CD14-positive monocyte (primary cell): ENCODE measurements at regions not wholly inside any gene's neighbourhood (a gene's known extent, or its start where the extent isn't known, plus 50 kb on each side); places are given as distances from the start of the nearest gene placed in this dataset.

Source experiments
- DNase-seq, 3 donors: peaks; one replicate each; pipeline ENCODE4 v3.0.0-alpha.2; 2011 to 2022
- H2AFZ ChIP-seq: 2 replicates; pipeline ENCODE4 v1.6.0; 2012; ENCODE audit warnings: mild to moderate bottlenecking, low read depth, low read length, inconsistent platforms; ENCODE audit not compliant: insufficient read depth, poor library complexity, severe bottlenecking
- H3K27ac ChIP-seq, 2 donors: 1 replicate in 1 of 2; 2 replicates in 1 of 2; pipeline ENCODE4 v1.5.1; 2012 to 2013; ENCODE audit warnings: low read length in 2 of 2, control low read depth in 1 of 2, inconsistent platforms in 1 of 2, low read depth in 1 of 2, mild to moderate bottlenecking in 1 of 2
- H3K27me3 ChIP-seq, 2 donors: one replicate each; pipeline versions ENCODE4 v1.6.0 to v1.6.1; 2011 to 2013; ENCODE audit warnings: low read length in 2 of 2; ENCODE audit not compliant: control insufficient read depth in 2 of 2, insufficient read depth in 2 of 2
- H3K36me3 ChIP-seq, 2 donors: replicated peaks in 1 of 2; 1 replicate in 1 of 2; 2 replicates in 1 of 2; pipeline versions ENCODE4 v1.5.1 to v1.6.1; 2012 to 2013; ENCODE audit warnings: low read length in 2 of 2, control low read depth in 1 of 2, inconsistent platforms in 1 of 2, mild to moderate bottlenecking in 1 of 2; ENCODE audit not compliant: insufficient read depth in 2 of 2, control insufficient read depth in 1 of 2
- H3K4me1 ChIP-seq, 2 donors: 1 replicate in 1 of 2; 2 replicates in 1 of 2; pipeline versions ENCODE4 v1.5.1 to v1.6.1; 2012 to 2013; ENCODE audit warnings: low read length in 2 of 2, control low read depth in 1 of 2, inconsistent platforms in 1 of 2, mild to moderate bottlenecking in 1 of 2, moderate library complexity in 1 of 2; ENCODE audit not compliant: insufficient read depth in 2 of 2, control insufficient read depth in 1 of 2
- H3K4me2 ChIP-seq: replicated peaks from 2 replicates; pipeline ENCODE3; 2012; ENCODE audit warnings: low read length, moderate library complexity, mild to moderate bottlenecking; ENCODE audit not compliant: poor library complexity, severe bottlenecking; ENCODE audit errors: extremely low read depth
- H3K4me3 ChIP-seq, 3 experiments: fragments of 200-600 bp in 1 of 3; sonication (generic) in 1 of 3; replicated peaks in 1 of 3; 1 replicate in 2 of 3; 2 replicates in 1 of 3; pipeline ENCODE4 v1.5.1; 2011 to 2013; ENCODE audit warnings: low read length in 3 of 3, mild to moderate bottlenecking in 3 of 3, control low read depth in 2 of 3, low read depth in 2 of 3, inconsistent platforms in 1 of 3, moderate library complexity in 1 of 3
- H3K79me2 ChIP-seq: 2 replicates; pipeline ENCODE4 v1.6.0; 2012; ENCODE audit warnings: mild to moderate bottlenecking, control low read depth, inconsistent platforms, low read length, moderate library complexity; ENCODE audit not compliant: insufficient read depth
- H3K9ac ChIP-seq: 2 replicates; pipeline ENCODE4 v1.6.0; 2017; ENCODE audit warnings: low read length, mild to moderate bottlenecking; ENCODE audit not compliant: insufficient read depth, poor library complexity, severe bottlenecking
- H3K9me3 ChIP-seq, 2 donors: replicated peaks in 1 of 2; 1 replicate in 1 of 2; 2 replicates in 1 of 2; pipeline versions ENCODE4 v1.5.1 to v1.6.1; 2012 to 2013; ENCODE audit warnings: low read length in 2 of 2, control low read depth in 1 of 2; ENCODE audit not compliant: control insufficient read depth in 1 of 2, insufficient read depth in 1 of 2
- H4K20me1 ChIP-seq: 2 replicates; pipeline ENCODE4 v1.6.0; 2012; ENCODE audit warnings: mild to moderate bottlenecking, low read length, control low read depth, moderate library complexity; ENCODE audit not compliant: insufficient read depth
- H3K27ac Mint-ChIP-seq, 7 donors: one replicate each; pipeline ENCODE4 v1.8.0; 2020; ENCODE audit warnings: mild to moderate bottlenecking in 7 of 7, mixed read lengths in 7 of 7, moderate library complexity in 6 of 7, inconsistent platforms in 2 of 7
- H3K27me3 Mint-ChIP-seq, 3 donors: one replicate each; pipeline ENCODE4 v1.8.0; 2021 to 2022; ENCODE audit warnings: low read depth in 3 of 3, mild to moderate bottlenecking in 3 of 3, mixed read lengths in 3 of 3, moderate library complexity in 3 of 3, inconsistent platforms in 1 of 3
- H3K36me3 Mint-ChIP-seq, 2 donors: one replicate each; pipeline ENCODE4 v1.8.0; 2020; ENCODE audit warnings: mixed read lengths in 2 of 2, inconsistent platforms in 1 of 2, mild to moderate bottlenecking in 1 of 2
- H3K4me1 Mint-ChIP-seq: one replicate; pipeline ENCODE4 v1.8.0; 2020; ENCODE audit warnings: mild to moderate bottlenecking, mixed read lengths
- H3K4me3 Mint-ChIP-seq, 2 donors: one replicate each; pipeline ENCODE4 v1.8.0; 2020; ENCODE audit warnings: mild to moderate bottlenecking in 2 of 2, mixed read lengths in 2 of 2, moderate library complexity in 1 of 2
- H3K9me3 Mint-ChIP-seq, 7 donors: one replicate each; pipeline ENCODE4 v1.8.0; 2020 to 2022; ENCODE audit warnings: mixed read lengths in 7 of 7, mild to moderate bottlenecking in 6 of 7, moderate library complexity in 6 of 7, inconsistent platforms in 2 of 7
- CTCF ChIP-seq: fragments of 200-600 bp; IDR thresholded peaks from one replicate; pipeline ENCODE4 v1.8.0; 2022; ENCODE audit warnings: antibody characterized with exemption, mild to moderate bottlenecking
- WGBS: methylation state at CpG from one replicate; pipeline ENCODE4 v1.1.5; 2013; ENCODE audit warnings: missing lambda C conversion rate; ENCODE audit not compliant: insufficient coverage; 5-methylcytosine and 5-hydroxymethylcytosine counted together
- intact Hi-C, 2 donors: fragments of 100-400 bp; cut with micrococcal nuclease; formaldehyde crosslinking; loops; one replicate each; pipeline versions ENCODE4 v1.15.0 to v1.15.1; 2023

GRCh38 chr1:169009666-169010065 is 96.8 kb upstream of the ATP1B1 start:
- no peak overlapping the region for H3K4me3 Mint-ChIP-seq
- Histone ChIP-seq H3K27me3 (no peaks in the 10 kb centered on the region), H4K20me1 (no peaks in the 10 kb centered on the region), H3K4me1 (no peaks in the 10 kb centered on the region), H3K79me2 (no peaks in the 10 kb centered on the region), H3K4me2 (no peak overlapping the region), H3K27ac (no peak overlapping the region), H3K36me3 (no peaks in the 10 kb centered on the region), H3K9ac (no peak overlapping the region), H3K4me3 (no peak overlapping the region), H2AFZ (no peak overlapping the region), H3K9me3 (no peaks in the 10 kb centered on the region)
- no peaks in the 10 kb centered on the region for H3K4me1 Mint-ChIP-seq
- DNase-seq: no peak
- no peaks in the 10 kb centered on the region for H3K9me3 Mint-ChIP-seq
- H3K27ac Mint-ChIP-seq: no peak overlapping the region
- intact Hi-C loops: no loop called here
- no peaks in the 10 kb centered on the region for H3K36me3 Mint-ChIP-seq
- H3K27me3 Mint-ChIP-seq: peaks cover 2 to 3% (median 2%) of the 10 kb centered on the region in 3 donors
- TF ChIP-seq CTCF: no peak

- H3K9me3 Mint-ChIP-seq: no peaks in the 10 kb centered on the region
- H3K4me1 Mint-ChIP-seq: no peaks in the 10 kb centered on the region
- Histone ChIP-seq H3K4me1 (no peaks in the 10 kb centered on the region), H3K27ac (no peak overlapping the region), H3K4me2 (no peak overlapping the region), H3K4me3 (no peak overlapping the region), H3K36me3 (no peaks in the 10 kb centered on the region), H4K20me1 (no peaks in the 10 kb centered on the region), H3K9me3 (no peaks in the 10 kb centered on the region), H2AFZ (no peak overlapping the region), H3K9ac (no peak overlapping the region), H3K27me3 (no peaks in the 10 kb centered on the region), H3K79me2 (no peaks in the 10 kb centered on the region)
- no peak for DNase-seq
- intact Hi-C loops: no loop called here
- no peaks in the 10 kb centered on the region for H3K27me3 Mint-ChIP-seq
- no peaks in the 10 kb centered on the region for H3K36me3 Mint-ChIP-seq
- no peak for TF ChIP-seq CTCF
- H3K27ac Mint-ChIP-seq: no peak overlapping the region
- 100% methylated on average over 1 of the region's 2 CpGs for WGBS
- no peak overlapping the region for H3K4me3 Mint-ChIP-seq
Observed at GRCh38 chr1:169012416-169012815, 94.1 kb upstream of the ATP1B1 start.
